PC-3 (cell line): ENCODE measurements at regions not wholly inside any gene's neighbourhood (a gene's known extent, or its start where the extent isn't known, plus 50 kb on each side); places are given as distances from the start of the nearest gene placed in this dataset.

ENCODE experiments used
- ATAC-seq: fragments of 200-7000 bp; cut with Tn5 transposase; 2 replicates; pipeline ENCODE4 v1.9.1; 2020; ENCODE audit warnings: mild to moderate bottlenecking, moderate library complexity
- BruUV-seq: library from RNA; stranded (reverse); fragments of 400-500 nt; replicated peaks from 2 replicates; lab custom pipeline; 2021; lab: Mats Ljungman, UMichigan
- CTCF ChIA-PET: fragments of 300-600 bp; sonication (Branson Sonifier 250); formaldehyde crosslinking; loops from one replicate; lab custom pipeline; 2022; ENCODE audit warnings: antibody characterized with exemption; lab: Charles Lee
- POLR2A ChIA-PET: fragments of 300-600 bp; sonication (Branson Sonifier 250); formaldehyde crosslinking; loops from one replicate; lab custom pipeline; 2022; ENCODE audit warnings: antibody characterized with exemption; ENCODE audit not compliant: unreplicated experiment; lab: Charles Lee
- DNase-seq: peaks from one replicate; pipeline ENCODE4 v3.0.0-alpha.2; 2015
- H2AFZ ChIP-seq: fragments of 300-600 bp; sonication (generic); 2 replicates; pipeline ENCODE4 v1.6.0; 2016; ENCODE audit warnings: antibody characterized with exemption, low read length
- H3F3A ChIP-seq: fragments of 300-600 bp; sonication (generic); one replicate; pipeline ENCODE4 v1.6.0; 2017; ENCODE audit warnings: antibody characterized with exemption, low read length, control low read depth, mild to moderate bottlenecking; ENCODE audit not compliant: unreplicated experiment
- H3K27ac ChIP-seq: fragments of 300-600 bp; sonication (generic); 2 replicates; pipeline ENCODE4 v1.5.1; 2016; ENCODE audit warnings: mild to moderate bottlenecking, low read length
- H3K27me3 ChIP-seq: fragments of 300-600 bp; sonication (generic); 2 replicates; pipeline ENCODE4 v1.6.1; 2016; ENCODE audit warnings: low read length, mixed read lengths
- H3K36me3 ChIP-seq: fragments of 300-600 bp; sonication (generic); 2 replicates; pipeline ENCODE4 v1.6.1; 2016; ENCODE audit warnings: low read depth, mixed run types, low read length, mixed read lengths
- H3K4me1 ChIP-seq: fragments of 300-600 bp; sonication (generic); 2 replicates; pipeline ENCODE4 v1.5.1; 2016; ENCODE audit warnings: low read length; ENCODE audit not compliant: insufficient read depth
- H3K4me2 ChIP-seq: fragments of 300-600 bp; sonication (generic); 2 replicates; pipeline ENCODE4 v1.6.0; 2016; ENCODE audit warnings: low read length
- H3K4me3 ChIP-seq: fragments of 300-600 bp; sonication (generic); 2 replicates; pipeline ENCODE4 v1.5.1; 2016; ENCODE audit warnings: mild to moderate bottlenecking, low read length, mixed read lengths
- H3K79me2 ChIP-seq: fragments of 300-600 bp; sonication (generic); 2 replicates; pipeline ENCODE4 v1.6.1; 2017; ENCODE audit warnings: low read length, mixed read lengths
- H3K9ac ChIP-seq: fragments of 300-600 bp; sonication (generic); 2 replicates; pipeline ENCODE4 v1.6.0; 2016; ENCODE audit warnings: mild to moderate bottlenecking, low read length
- H3K9me2 ChIP-seq: fragments of 300-600 bp; sonication (generic); replicated peaks from 2 replicates; pipeline ENCODE4 v1.6.1; 2016; ENCODE audit warnings: mixed run types, low read length, mixed read lengths
- H3K9me3 ChIP-seq: fragments of 300-600 bp; sonication (generic); 2 replicates; pipeline ENCODE4 v1.6.1; 2016; ENCODE audit warnings: low read length, mixed read lengths
- H4K20me1 ChIP-seq: fragments of 300-600 bp; sonication (generic); 2 replicates; pipeline ENCODE4 v1.6.1; 2016; ENCODE audit warnings: low read length, mixed read lengths
- EZH2 ChIP-seq: fragments of 300-600 bp; sonication (generic); IDR thresholded peaks from one replicate; pipeline ENCODE4 v1.6.1; 2017; ENCODE audit warnings: antibody characterized with exemption, mild to moderate bottlenecking, low read length; ENCODE audit not compliant: unreplicated experiment
- EZH2phosphoT487 ChIP-seq: fragments of 300-600 bp; sonication (generic); IDR thresholded peaks from 2 replicates; pipeline ENCODE4 v1.6.1; 2018; ENCODE audit warnings: mild to moderate bottlenecking, antibody characterized with exemption, low read length, borderline replicate concordance
- intact Hi-C: fragments of 100-400 bp; cut with micrococcal nuclease; formaldehyde crosslinking; loops from 2 replicates; pipeline ENCODE4 v1.9.0; 2023
- TF ChIP-seq, protein P1 (sequence below): fragments of 300-600 bp; sonication (generic); conservative IDR thresholded peaks from 2 replicates; pipeline ENCODE4 v1.5.1; 2017; ENCODE audit warnings: antibody characterized with exemption, low read depth, mild to moderate bottlenecking, low read length

GRCh38 chr5:29899583-29899982 is 1293.9 kb upstream of the CDH6 start:
- Histone ChIP-seq H3K9me2 (no peaks in the 10 kb centered on the region), H3K9me3 (no peaks in the 10 kb centered on the region), H3K27me3 (no peaks in the 10 kb centered on the region), H3K4me2 (no peak overlapping the region), H3K27ac (no peak overlapping the region), H3K4me3 (no peak overlapping the region), H3K36me3 (no peaks in the 10 kb centered on the region), H3F3A (no peaks in the 10 kb centered on the region), H4K20me1 (no peaks in the 10 kb centered on the region), H3K4me1 (no peaks in the 10 kb centered on the region), H3K79me2 (no peaks in the 10 kb centered on the region), H2AFZ (no peak overlapping the region), H3K9ac (no peak overlapping the region)
- intact Hi-C loops = no loop called here
- no peak for ATAC-seq
- POLR2A ChIA-PET = no interaction called here
- CTCF ChIA-PET = no interaction called here
- TF ChIP-seq, protein P1, sequence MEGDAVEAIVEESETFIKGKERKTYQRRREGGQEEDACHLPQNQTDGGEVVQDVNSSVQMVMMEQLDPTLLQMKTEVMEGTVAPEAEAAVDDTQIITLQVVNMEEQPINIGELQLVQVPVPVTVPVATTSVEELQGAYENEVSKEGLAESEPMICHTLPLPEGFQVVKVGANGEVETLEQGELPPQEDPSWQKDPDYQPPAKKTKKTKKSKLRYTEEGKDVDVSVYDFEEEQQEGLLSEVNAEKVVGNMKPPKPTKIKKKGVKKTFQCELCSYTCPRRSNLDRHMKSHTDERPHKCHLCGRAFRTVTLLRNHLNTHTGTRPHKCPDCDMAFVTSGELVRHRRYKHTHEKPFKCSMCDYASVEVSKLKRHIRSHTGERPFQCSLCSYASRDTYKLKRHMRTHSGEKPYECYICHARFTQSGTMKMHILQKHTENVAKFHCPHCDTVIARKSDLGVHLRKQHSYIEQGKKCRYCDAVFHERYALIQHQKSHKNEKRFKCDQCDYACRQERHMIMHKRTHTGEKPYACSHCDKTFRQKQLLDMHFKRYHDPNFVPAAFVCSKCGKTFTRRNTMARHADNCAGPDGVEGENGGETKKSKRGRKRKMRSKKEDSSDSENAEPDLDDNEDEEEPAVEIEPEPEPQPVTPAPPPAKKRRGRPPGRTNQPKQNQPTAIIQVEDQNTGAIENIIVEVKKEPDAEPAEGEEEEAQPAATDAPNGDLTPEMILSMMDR = no peak
- TF ChIP-seq EZH2 (no peak), EZH2phosphoT487 (no peak)
- BruUV-seq = no TSS peak
- DNase-seq = no peak

GRCh38 chr5:29897916-29898315 is 1295.6 kb upstream of the CDH6 start:
- intact Hi-C loops = no loop called here
- Histone ChIP-seq H3K9me3 (no peaks in the 10 kb centered on the region), H3K27ac (no peak overlapping the region), H3F3A (no peaks in the 10 kb centered on the region), H3K9ac (no peak overlapping the region), H2AFZ (no peak overlapping the region), H3K79me2 (no peaks in the 10 kb centered on the region), H4K20me1 (no peaks in the 10 kb centered on the region), H3K4me2 (no peak overlapping the region), H3K36me3 (no peaks in the 10 kb centered on the region), H3K4me3 (no peak overlapping the region), H3K27me3 (no peaks in the 10 kb centered on the region), H3K4me1 (no peaks in the 10 kb centered on the region), H3K9me2 (no peaks in the 10 kb centered on the region)
- DNase-seq (no peak), ATAC-seq (no peak)
- BruUV-seq = no TSS peak
- POLR2A ChIA-PET = no interaction called here
- TF ChIP-seq EZH2 (no peak), EZH2phosphoT487 (no peak)
- TF ChIP-seq, protein P1 = no peak
- CTCF ChIA-PET = no interaction called here

DNA sequence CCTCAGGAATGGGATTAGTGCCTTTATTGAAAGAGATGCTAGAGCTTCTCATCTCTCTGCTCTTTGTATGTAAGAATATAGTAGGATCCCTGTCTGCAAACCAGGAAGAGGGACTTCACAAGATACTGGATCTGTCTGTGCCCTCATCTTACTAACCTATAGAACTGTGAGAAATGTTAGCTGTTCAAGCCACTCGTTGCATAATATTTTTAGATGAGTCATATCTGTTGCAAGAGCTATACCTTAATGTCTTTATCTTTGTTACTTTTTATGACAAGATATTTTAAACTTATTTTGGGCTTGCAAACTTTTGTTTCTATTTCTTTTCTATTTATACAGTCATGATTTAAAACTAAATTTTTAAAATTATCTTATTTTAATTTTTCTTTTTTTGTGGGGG is 1296.8 kb upstream of the CDH6 start:
- Histone ChIP-seq H3K79me2 (no peaks in the 10 kb centered on the region), H3K9me3 (no peaks in the 10 kb centered on the region), H3K4me3 (no peak overlapping the region), H3F3A (no peaks in the 10 kb centered on the region), H3K36me3 (no peaks in the 10 kb centered on the region), H3K27me3 (no peaks in the 10 kb centered on the region), H2AFZ (no peak overlapping the region), H3K9me2 (no peaks in the 10 kb centered on the region), H4K20me1 (no peaks in the 10 kb centered on the region), H3K4me2 (no peak overlapping the region), H3K4me1 (no peaks in the 10 kb centered on the region), H3K27ac (no peak overlapping the region), H3K9ac (no peak overlapping the region)
- no peak for ATAC-seq
- ChIA-PET POLR2A (no interaction called here), CTCF (no interaction called here)
- DNase-seq = peak; percentile 31
- TF ChIP-seq EZH2phosphoT487 = no peak
- TF ChIP-seq, protein P1 = no peak
- TF ChIP-seq EZH2 = no peak
- intact Hi-C loops = no loop called here
- no TSS peak for BruUV-seq
